GM19328 (cell line): ENCODE measurements at regions not wholly inside any gene's neighbourhood (a gene's known extent, or its start where the extent isn't known, plus 50 kb on each side); places are given as distances from the start of the nearest gene placed in this dataset.

Experiments
- ATAC-seq: cut with Tn5 transposase; IDR thresholded peaks from one replicate; pipeline ENCODE4 v1.9.1; 2021; ENCODE audit warnings: mild to moderate bottlenecking, moderate library complexity; ENCODE audit not compliant: unreplicated experiment

DNA sequence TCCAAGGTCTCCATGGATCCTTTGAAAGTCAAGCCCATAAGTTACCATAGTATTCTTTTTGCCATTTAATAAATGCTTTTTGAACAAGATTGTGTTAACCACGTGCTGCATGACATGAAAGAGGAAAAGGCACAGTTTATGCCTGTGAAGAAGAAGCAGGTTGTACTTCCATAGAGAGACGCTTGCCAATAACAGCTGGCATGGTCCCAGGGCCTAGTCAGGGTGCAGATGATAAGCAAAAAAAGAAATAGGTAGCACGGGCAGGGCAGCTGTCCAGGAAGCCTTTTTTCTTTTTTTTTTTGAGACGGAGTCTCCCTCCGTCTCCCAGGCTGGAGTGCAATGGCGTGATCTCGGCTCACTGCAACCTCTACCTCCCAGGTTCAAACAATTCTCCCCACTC lies 71.8 kb upstream of the CLINT1 start:
- no peak for ATAC-seq

DNA sequence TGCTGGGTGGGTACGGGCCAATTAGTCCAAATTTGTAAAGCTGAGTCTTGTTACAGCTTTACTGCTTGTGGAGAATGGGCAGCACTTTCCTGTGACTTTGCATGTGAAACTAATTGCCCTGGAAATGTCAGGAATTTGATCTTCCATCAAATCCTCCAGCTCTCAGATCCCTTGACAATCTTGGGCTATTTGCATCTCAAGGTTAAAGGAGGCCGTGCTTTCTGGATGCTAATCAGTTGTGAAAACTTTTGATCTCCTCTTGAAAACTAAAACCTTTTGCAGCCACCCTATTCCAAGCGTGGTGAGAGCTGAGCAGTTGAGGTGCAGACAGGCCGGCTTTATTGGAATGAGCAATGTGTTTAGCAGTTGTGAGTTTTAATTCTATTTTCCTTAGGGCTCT lies 68.0 kb upstream of the CLINT1 start:
- no peak for ATAC-seq

DNA sequence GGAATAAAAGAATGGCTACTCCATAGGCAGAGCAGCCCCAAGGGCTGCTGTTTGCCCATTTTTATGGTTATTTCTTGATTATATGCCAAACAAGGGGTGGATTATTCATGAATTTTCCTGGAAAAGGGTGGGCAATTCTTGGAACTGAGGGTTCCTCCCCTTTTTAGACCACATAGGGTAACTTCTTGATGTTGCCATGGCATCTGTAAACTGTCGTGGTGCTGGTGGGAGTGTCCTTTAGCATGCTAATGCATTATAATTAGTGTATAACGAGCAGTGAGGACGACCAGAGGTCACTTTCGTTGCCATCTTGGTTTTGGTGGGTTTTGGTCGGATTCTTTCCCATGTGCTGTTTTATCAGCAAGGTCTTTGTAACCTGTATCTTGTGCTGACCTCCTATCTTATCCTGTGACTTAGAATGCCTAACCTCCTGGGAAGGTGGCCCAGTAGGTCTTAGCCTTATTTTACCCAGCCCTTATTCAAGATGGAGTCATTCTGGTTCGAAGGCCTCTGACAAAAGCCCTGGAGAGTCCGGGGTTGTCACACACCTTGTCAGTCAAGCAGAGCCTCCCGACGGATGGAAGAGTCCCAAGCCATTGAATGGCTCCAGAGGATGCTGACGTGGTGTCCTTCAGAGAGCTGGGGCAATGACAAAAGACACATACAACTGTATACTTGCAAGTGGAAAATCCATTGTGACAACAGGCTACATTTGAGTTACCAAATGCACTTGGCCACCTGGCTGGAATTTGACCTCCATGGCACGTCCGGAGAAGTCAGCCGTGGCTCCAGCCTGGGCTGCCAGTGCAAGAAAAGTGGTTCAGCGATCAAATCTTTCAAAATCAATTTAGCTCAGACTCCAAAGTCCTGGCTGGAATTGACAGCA lies 67.1 kb upstream of the CLINT1 start:
- no peak for ATAC-seq

DNA sequence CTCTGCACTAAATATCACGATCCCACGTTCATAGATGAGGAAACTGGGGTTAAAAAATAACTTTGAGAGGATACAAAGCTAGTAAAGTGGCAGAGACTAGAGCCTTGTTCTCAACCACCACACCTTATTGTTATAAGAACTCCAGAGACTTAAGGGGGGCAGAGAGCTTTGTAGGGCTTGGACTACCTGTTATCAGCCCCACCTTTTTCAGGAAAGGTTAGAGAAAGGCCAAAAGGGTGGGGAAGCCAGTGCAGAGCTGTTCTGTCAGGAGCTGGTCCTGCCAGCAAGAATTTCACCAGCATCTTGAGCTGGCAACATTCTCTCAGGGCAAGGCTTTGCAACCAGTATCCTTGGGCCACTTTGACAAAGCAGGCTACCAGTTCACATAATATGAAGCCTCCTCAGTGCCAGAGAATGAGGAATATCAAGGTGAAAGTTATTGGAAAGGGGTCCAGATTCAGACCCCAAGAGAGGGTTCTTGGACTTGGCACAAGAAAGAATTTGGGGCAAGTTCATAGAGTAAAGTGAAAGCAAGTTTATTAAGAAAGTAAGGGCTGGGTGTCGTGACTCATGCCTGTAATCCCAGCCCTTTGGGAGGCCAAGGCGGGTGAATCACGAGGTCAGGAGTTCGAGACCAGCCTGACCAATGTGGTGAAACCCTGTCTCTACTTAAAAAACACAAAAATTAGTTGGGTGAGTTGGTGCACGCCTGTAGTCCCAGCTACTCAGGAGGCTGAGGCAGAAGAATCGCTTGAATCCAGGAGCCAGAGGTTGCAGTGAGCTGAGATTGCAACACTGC lies 66.2 kb upstream of the CLINT1 start:
- ATAC-seq: no peak

DNA sequence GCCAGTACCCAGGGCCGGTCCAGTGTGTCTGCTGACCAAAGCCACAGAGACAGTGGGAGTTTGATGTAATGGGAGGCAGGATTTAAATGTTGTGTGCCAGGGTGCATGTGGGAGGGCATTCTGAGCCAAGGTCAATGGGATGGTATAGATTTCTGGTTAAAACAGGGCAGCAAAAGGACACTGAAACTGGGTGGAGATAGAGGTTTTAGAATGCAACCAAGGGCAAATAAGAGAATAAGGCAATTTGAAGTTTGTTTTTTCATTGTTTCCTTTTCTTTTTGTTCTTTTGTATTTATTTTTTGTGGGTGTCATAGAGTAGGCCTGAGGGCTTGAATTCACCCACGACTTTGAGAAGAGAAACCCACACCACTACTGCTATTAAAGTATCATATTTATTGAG lies 65.5 kb upstream of the CLINT1 start:
- no peak for ATAC-seq

DNA sequence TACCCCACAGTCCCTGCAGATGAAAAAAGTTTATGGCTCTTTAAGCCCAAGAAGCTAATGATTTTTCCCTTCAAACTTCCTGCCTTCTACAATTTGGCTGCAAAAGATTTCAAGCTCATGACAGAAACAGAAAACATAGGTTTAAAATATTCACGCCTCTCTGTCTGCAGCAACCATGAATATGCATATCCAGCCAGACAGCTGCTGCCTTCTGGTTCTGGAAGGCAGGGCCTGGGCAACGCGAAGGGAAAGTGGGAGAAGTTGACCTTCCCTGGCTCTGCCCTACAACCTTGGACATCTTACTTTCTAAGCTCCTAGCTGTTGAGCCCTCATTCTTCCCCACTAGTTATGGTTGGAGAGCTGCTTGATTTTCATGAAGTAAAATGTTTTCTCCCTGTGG lies 64.8 kb upstream of the CLINT1 start:
- no peak for ATAC-seq

DNA sequence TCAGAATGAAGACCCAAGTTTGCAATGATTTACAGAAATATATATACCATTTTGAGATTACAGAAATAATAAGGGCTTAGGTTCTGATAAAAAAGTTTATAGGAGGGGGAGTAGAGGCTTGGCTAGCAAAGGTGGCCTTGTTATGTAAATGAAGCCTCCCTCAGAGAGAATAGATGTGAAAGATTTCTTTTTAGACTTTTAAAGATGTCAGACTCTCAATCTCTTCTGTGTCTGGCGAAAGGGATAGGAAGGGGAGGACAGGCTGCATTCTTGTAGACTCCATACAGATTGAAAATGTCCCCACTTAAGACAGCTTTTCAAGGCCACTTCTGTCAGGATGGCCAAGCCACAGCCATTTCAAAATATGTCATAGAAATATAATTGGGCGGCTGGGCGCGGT lies 63.1 kb upstream of the CLINT1 start:
- ATAC-seq: no peak

DNA sequence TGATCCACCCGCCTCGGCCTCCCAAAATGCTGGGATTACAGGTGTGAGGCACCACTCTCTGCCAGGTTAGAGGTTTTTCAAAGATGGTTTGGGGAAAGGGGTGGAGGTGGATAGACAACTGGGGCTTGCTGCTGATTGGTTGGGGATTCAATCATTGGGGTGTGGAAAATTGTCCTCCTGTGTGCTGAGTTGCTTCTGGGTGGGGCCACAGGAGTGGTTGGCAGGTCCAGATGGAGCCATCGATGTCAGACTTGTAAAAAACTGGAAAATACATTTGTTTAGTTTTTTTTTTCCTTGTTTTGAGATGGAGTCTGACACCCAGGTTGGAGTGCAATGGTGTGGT lies 61.9 kb upstream of the CLINT1 start:
- no peak for ATAC-seq

DNA sequence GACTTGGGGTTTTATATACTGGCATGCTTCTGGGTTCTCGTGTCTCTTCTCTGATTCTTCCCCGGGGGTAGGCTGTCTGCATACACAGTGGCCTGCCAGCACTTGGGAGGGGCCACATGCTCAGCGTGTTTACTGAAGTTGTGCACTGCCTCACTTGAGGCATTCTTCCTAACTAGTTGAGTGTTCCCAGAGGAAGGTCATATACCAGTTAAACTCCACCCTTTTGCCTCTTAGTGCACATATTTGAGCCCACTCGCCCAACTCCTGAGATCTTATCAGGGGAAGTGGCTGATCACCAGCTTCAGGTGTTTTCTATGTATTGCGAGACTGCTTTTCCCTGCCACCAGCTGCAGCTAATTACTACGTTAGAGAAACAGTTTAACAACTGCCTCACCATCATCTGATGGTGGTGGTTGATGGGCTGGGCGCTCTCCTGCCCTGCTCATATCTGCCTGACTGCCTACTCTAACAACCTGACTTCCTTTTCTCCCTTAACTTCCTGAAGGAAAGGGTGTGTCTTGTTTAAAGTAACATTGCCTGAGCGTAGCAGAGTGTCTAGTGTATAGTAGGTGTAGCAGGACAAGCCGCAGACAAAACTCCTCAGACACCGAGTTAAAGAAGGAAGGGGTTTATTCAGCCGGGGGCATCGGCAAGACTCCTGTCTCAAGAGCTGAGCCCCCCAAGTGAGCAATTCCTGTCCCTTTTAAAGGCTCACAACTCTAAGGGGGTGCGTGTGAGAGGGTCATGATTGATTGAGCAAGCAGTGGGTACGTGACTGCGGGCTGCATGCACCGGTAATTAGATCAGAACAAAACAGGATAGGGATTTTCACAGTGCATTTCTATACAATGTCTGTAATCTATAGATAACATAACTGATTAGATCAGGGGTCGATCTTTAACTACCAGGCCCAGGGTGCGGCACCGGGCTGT lies 60.1 kb upstream of the CLINT1 start:
- no peak for ATAC-seq

DNA sequence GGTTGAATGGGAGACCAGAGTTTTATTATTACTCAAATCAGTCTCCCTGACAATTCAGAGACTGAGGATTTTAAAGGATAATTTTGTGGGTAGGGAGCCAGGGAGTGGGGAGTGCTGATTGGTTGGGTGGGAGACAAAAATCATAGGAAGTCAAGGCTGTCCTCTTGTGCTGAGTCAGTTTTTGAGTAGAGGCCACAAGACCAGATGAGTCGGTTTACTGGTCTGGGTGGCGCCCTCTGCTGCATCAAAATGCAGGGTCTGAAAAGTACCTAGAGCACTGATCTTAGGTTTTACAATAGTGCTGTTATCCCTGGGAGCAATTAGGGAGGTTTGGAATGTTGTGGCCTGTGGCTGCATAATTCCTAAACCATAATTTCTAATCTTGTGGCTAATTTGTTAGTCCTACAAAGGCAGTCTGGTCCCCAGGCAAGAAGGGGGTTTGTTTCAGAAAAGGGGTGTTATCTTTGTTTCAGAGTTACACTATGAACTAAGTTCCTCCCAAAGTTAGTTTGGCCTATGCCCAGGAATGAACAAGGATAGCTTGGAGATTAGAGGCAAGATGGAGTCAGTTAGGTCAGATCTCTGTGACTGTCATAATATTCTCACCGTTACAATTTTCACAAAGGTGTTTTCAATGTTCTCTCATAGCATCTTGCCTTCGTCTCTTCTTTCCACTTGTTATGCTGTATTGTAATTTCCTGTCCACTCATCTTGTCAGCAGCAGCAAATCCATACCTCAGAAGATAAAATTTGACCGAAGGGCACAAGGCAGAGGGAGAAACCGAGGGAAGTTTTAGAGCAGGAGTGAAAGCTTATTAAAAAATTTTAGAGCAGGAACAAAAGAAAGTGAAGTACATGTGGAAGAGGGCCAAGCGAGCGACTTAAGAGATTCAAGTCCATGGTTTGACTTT lies 59.2 kb upstream of the CLINT1 start:
- no peak for ATAC-seq

DNA sequence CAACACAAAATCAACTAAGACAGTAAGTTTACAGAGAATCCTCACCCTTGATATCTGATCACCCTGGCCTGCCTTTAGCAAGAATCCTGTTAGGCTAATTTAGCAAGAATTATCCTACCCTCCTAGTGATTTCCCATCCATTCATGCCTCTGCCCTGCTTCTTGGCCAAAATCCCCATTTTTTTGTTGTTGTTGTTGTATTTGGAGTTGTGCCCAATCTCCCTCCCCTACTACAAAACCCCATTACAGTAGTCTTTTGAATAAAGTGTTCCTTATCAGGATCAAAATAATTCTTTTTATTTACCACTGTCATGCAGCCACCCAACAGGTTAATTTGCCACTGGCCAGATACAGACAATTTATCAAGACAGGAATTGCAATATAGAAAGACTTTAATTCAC lies 58.5 kb upstream of the CLINT1 start:
- no peak for ATAC-seq

DNA sequence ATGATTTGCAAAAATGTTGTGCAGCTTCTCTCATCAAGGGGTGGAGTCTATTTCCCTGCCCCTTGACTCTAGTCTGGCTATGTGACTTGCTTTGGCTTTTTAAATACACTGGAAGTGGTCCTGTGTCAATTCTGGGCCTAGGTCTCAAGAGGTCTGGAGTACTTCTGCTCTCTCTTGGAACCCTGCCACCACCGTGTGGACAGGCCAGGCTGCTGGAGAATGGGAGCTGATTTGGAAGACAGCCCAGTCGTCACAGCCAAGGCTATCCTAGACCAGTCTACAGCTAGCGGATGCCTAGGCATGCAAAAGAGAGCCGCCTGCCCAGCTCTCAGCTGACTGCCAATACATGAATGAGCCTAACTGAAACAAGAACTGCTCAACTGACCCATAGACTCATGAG lies 56.7 kb upstream of the CLINT1 start:
- no peak for ATAC-seq

DNA sequence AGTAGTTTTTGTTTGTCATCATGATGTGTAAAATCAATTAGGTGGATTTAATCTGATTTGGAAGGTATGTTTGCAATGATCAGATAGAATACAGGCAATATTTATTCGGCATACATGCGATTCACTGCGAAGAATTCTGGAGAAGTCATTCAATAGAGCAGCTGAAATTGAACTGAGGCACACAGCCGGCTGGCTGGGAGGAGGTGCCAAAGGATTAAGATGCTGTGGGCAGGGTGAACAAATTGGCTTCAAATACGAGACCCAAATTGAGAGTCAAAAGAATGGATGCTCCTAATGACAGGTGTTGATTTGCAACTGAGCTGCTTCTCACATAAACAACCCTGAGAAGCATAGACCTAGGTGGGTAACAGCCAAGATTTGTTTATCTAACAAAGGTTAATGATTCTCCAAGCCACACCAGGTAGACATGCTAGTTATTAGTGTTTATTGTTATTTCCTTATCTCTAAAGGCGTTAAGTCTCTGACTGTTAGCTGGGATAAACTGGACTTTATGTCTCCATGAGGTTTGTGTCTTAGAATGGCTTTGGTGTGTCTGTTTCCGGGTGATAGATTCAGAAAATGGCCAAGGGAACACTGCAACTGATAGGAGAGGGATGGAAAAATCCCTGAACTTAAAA lies 55.3 kb upstream of the CLINT1 start:
- ATAC-seq: no peak

DNA sequence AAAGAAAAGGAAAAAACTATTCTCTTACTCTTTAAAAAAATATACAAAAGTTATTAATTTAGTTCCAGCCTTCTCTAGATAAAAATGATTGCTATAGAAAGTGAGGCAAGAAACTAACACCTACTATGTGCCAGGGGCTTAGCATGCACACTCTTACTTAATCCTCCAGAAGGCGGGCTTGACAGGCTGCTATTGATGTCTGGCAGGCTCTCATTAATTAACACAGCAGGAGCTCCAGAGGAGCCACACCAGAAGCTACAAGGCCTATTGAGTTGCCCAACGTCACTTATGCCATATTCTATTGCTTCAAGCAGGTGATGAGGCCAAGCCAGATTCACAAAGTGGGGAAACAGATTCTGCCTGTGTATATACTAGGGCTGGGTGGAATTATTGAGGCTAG lies 54.6 kb upstream of the CLINT1 start:
- no peak for ATAC-seq

DNA sequence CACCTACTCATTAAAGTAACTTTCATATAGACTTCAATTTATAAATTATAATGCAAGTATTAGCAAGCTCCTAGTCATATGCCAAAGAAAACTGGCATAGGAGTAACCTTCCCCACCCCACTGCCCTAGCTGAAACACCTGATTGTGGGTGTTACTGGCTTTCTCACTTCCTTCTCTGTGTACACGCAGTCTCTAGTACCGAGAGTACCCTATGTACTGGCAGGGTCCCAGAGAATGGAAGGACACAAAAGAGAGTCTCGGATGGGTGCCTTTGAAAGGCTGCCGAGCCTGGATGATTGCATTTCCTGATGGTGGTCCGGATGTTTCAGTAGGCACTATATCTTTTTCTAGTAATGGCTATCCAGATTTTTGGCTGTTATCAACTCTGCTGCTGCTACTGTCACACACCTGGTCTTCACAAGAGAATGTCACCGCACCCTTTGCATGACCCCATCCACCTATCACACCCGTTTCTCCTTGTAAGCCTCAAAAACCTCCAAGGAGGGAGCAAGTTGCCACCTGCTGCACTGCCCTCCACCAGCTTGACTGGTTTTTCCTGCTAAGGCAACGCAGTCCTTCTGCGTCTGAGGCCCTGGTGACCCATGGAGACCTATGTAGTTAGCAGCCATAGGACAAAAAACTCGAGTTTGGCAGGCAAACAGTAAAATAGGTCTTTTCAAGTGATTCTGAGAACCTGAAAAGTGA lies 53.8 kb upstream of the CLINT1 start:
- ATAC-seq: peak; percentile 72

DNA sequence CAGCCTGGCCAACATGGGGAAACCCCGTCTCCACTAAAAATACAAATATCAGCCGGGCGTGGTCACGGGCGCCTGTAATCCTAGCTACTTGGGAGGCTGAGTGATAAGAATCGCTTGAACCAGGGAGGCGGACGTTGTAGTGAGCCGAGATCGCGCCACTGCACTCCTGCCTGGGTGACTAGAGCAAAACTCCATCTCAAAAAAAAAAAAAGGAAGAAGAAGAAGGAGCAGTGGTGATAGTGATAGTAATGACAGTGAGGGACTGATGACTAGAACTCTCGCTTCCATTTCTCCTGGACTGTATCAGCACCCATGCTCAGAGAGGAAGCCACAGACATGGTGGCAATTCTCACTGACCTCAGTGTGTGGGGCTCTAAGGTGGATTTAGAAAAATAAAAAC lies 52.6 kb upstream of the CLINT1 start:
- ATAC-seq: no peak
